ENCODE measurements at regions not wholly inside any gene's neighbourhood (a gene's known extent, or its start where the extent isn't known, plus 50 kb on each side); places are given as distances from the start of the nearest gene placed in this dataset.

DNA sequence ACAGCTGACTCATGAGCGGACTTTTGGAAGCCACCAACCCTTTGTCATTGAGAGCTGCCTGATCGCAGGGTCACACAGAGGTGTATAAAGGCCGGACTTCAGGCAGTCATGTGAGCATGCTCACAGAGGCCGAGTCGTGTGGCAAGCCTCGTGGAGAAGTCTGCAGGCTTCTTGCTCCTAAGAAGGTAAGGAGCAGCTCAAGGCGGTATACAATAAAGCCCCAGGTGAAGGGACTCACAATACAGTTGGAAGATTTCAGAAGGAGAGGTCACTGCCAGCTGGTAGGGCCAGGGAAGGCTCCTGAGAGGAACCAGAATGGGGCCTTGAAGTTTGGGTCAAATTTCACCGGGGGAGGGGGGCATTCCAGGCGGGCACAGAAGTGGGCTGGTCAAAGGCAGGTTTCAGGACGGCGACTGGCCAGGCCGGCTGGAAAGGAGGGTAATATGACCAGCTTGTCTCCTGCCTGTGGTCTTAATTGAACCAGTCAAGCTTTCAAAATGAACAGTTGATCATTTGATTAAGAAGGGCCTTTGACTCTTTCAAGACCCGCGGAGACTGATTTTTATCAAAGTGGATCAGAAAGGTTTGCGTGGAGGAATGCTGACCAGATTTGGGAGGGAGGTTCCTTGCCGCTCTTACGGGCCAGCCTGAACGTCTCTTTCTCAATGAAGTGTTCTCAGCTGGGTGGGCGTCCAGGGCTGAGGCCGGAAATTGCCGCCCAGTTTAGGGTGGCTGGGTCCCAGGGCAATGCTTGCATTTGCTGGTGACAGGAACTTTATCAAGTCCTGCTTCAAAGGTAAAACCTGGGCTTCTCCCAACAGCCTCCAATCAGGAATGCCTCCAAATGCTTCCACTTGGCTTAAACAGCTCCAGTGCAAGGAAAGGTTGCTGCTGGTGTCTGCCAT is 178.6 kb downstream of the EMX2 start:
- Histone ChIP-seq H3K4me3 (ENCODE audit: extremely low read depth in 1 of 4, insufficient read depth in 2 of 4, low read depth in 3 of 4, low read length in 4 of 4) (peak overlapping the region in 1 of 4 experiments; percentile 8; a peak in 1 of 8 replicates), H3K56ac (replicated peaks; ENCODE audit: insufficient read length, low read depth, low read length) (no peak overlapping the region), H3K23me2 (ENCODE audit: low read depth, low read length) (no peaks in the 10 kb centered on the region), H3K9me3 (ENCODE audit: insufficient read depth in 2 of 2, low read depth in 1 of 2, low read length in 1 of 2) (no peaks in the 10 kb centered on the region), H3K18ac (ENCODE audit: extremely low read depth, low read length) (0 out of 2 replicates have a peak overlapping the region, but pooled peaks have one; percentile 51), H3K9ac (replicated peaks in 1 of 4; ENCODE audit: extremely low read depth in 1 of 4, low read depth in 3 of 4, low read length in 3 of 4) (no peak overlapping the region; a peak in 1 of 7 replicates), H3K27me3 (replicated peaks in 1 of 4; ENCODE audit: control insufficient read depth in 3 of 4, extremely low read depth in 1 of 4, insufficient read depth in 3 of 4, low read length in 3 of 4) (peaks cover 0 to 1% (median 0%) of the 10 kb centered on the region in 4 experiments; a peak in 1 of 7 replicates), H2BK5ac (ENCODE audit: low read depth, low read length) (peak overlapping the region; percentile 21; the same call in 1 of the 2 replicates), H2BK120ac (replicated peaks; ENCODE audit: low read depth, low read length) (no peak overlapping the region), H4K20me1 (replicated peaks in 1 of 2; ENCODE audit: control insufficient read depth in 1 of 2, insufficient read depth in 2 of 2, low read length in 2 of 2) (no peaks in the 10 kb centered on the region), H4K8ac (ENCODE audit: extremely low read depth, insufficient read depth, low read length) (no peak overlapping the region; the same call in 1 of the 2 replicates), H3K79me1 (ENCODE audit: low read depth, low read length) (no peaks in the 10 kb centered on the region), H3K4me1 (replicated peaks in 1 of 4; ENCODE audit: control insufficient read depth in 3 of 4, insufficient read depth in 4 of 4, low read length in 3 of 4) (peaks cover 6 to 11% (median 8%) of the 10 kb centered on the region in 4 experiments), H4K5ac (ENCODE audit: insufficient read length, low read depth, low read length) (no peak overlapping the region), H3K4ac (replicated peaks; ENCODE audit: insufficient read length, low read depth, low read length) (peak overlapping the region; percentile 49), H3K27ac (ENCODE audit: low read depth, low read length) (no peak overlapping the region), H2BK15ac (ENCODE audit: low read length) (0 out of 2 replicates have a peak overlapping the region, but pooled peaks have one; percentile 82), H2AK5ac (ENCODE audit: low read depth, low read length) (no peak overlapping the region), H3K79me2 (ENCODE audit: control insufficient read depth in 1 of 2, insufficient read depth in 2 of 2, low read length in 2 of 2) (no peaks in the 10 kb centered on the region), H3K14ac (ENCODE audit: insufficient read length) (no peak overlapping the region), H2AFZ (ENCODE audit: low read length) (peak overlapping the region; percentile 76), H2BK12ac (ENCODE audit: low read depth, low read length) (0 out of 2 replicates have a peak overlapping the region, but pooled peaks have one; percentile 46), H3K36me3 (ENCODE audit: control insufficient read depth in 2 of 4, insufficient read depth in 4 of 4, low read length in 3 of 4) (no peaks in the 10 kb centered on the region), H2BK20ac (ENCODE audit: low read length) (peak overlapping the region; percentile 51; the same call in 1 of the 2 replicates), H3K23ac (ENCODE audit: insufficient read length) (no peak overlapping the region), H4K91ac (replicated peaks; ENCODE audit: insufficient read length, low read length) (peak overlapping the region; percentile 35), H3K4me2 (ENCODE audit: insufficient read depth in 1 of 2, low read depth in 2 of 2, low read length in 2 of 2) (peak overlapping the region; percentile 17 to 40; a peak in 2 of 4 replicates)
- peak; percentile 66 for FAIRE-seq
- ChIA-PET POLR2A (ENCODE audit: partially characterized antibody) (interaction anchor here (0.9 kb wide), 1 partner anchor 15 kb away, joined by 3 read pairs; no protein-coding TSS in a partner anchor), CTCF (ENCODE audit: partially characterized antibody) (interaction anchor here (0.7 to 3.5 kb wide), 11 partner anchors 11 to 738 kb away, joined by 3 to 16 read pairs (median 3); no protein-coding TSS in a partner anchor)
- 49% methylated on average over 21 of the region's 21 CpGs; no CpG with 5 or more reads in 1 of the 2 experiments for WGBS, 2 experiments (ENCODE audit: extremely low coverage in 1 of 2, insufficient coverage in 1 of 2, insufficient read length in 1 of 2, insufficient replicate concordance in 2 of 2, low coverage in 1 of 2, low lambda C conversion rate in 2 of 2, missing lambda C conversion rate in 1 of 2)
- peak in 1 of 2 experiments; percentile 72 for DNase-seq (ENCODE audit: low read depth in 1 of 2, low spot score in 2 of 2)
- TF ChIP-seq, protein P1, sequence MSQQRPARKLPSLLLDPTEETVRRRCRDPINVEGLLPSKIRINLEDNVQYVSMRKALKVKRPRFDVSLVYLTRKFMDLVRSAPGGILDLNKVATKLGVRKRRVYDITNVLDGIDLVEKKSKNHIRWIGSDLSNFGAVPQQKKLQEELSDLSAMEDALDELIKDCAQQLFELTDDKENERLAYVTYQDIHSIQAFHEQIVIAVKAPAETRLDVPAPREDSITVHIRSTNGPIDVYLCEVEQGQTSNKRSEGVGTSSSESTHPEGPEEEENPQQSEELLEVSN (IDR thresholded peaks at IDR 0.05), result peak; percentile 60
- TF ChIP-seq CTBP2 (IDR thresholded peaks at IDR 0.05; ENCODE audit: borderline replicate concordance, insufficient read depth, insufficient read length, low read length), result no peak
- TF ChIP-seq ASH2L (IDR thresholded peaks at IDR 0.05; ENCODE audit: low read length), result peak; percentile 52
- no peak for TF ChIP-seq GABPA (IDR thresholded peaks at IDR 0.05; ENCODE audit: borderline replicate concordance, insufficient read depth, low read length)
- no peak for TF ChIP-seq SIX5 (IDR thresholded peaks at IDR 0.05; ENCODE audit: low read depth, low read length)
- TF ChIP-seq RBBP5 (IDR thresholded peaks at IDR 0.05; ENCODE audit: borderline replicate concordance, low read depth, low read length), result peak; percentile 38; the same call in 1 of the 2 replicates
- no peak for TF ChIP-seq BACH1 (IDR thresholded peaks at IDR 0.05; ENCODE audit: low read length)
- no peak for TF ChIP-seq RAD21 (IDR thresholded peaks at IDR 0.05 in 1 of 2, conservative IDR thresholded peaks at IDR 0.05 in 1 of 2; ENCODE audit: low read depth in 2 of 2, low read length in 2 of 2)
- TF ChIP-seq RNF2 (IDR thresholded peaks at IDR 0.05; ENCODE audit: borderline replicate concordance, low read depth, low read length, missing control alignments, poor library complexity, severe bottlenecking), result no peak

Data from H1 (cell line).